ENCODE measurements at regions not wholly inside any gene's neighbourhood (a gene's known extent, or its start where the extent isn't known, plus 50 kb on each side); places are given as distances from the start of the nearest gene placed in this dataset.

GRCh38 chr10:64630534-64630933 lies 1109.3 kb downstream of the REEP3 start:
- no peak for TF ChIP-seq CTCF (IDR thresholded peaks at IDR 0.05; ENCODE audit: low read length)
- no peak for TF ChIP-seq EZH2 (IDR thresholded peaks at IDR 0.05; ENCODE audit: borderline replicate concordance, low read length)

GRCh38 chr10:64635906-64636305 lies 1114.7 kb downstream of the REEP3 start:
- no peak overlapping the region for H3K4me3 ChIP-seq (ENCODE audit: low read depth, low read length, poor library complexity, severe bottlenecking)
- no peaks in the 10 kb centered on the region for H3K9me2 ChIP-seq (ENCODE audit: low read depth, low read length)
- H3K79me2 ChIP-seq (ENCODE audit: insufficient read depth, low read length), result no peaks in the 10 kb centered on the region
- H3K36me3 ChIP-seq (ENCODE audit: insufficient read depth, low read length), result no peaks in the 10 kb centered on the region
- no peak overlapping the region for H2AFZ ChIP-seq (ENCODE audit: low read length)
- no peaks in the 10 kb centered on the region for H4K20me1 ChIP-seq (ENCODE audit: insufficient read depth, low read length)
- H3K4me1 ChIP-seq (ENCODE audit: insufficient read depth, low read length, severe bottlenecking), result no peaks in the 10 kb centered on the region
- H3K27ac ChIP-seq (ENCODE audit: low read depth, low read length, poor library complexity, severe bottlenecking), result no peak overlapping the region
- no peaks in the 10 kb centered on the region for H3K27me3 ChIP-seq (ENCODE audit: insufficient read depth, low read length)
- no peak overlapping the region for H3K9ac ChIP-seq (ENCODE audit: low read length)
- H3K9me3 ChIP-seq (ENCODE audit: low read length), result no peaks in the 10 kb centered on the region
- H3K4me2 ChIP-seq (ENCODE audit: low read length), result no peak overlapping the region
- H3F3A ChIP-seq (ENCODE audit: insufficient read depth, low read length), result no peaks in the 10 kb centered on the region
- TF ChIP-seq CTCF (IDR thresholded peaks at IDR 0.05; ENCODE audit: low read length), result no peak
- no peak for TF ChIP-seq EZH2 (IDR thresholded peaks at IDR 0.05; ENCODE audit: borderline replicate concordance, low read length)

More at GRCh38 chr10:64630534-64630933, 1109.3 kb downstream of the REEP3 start:
- Histone ChIP-seq H3K79me2 (ENCODE audit: insufficient read depth, low read length) (no peaks in the 10 kb centered on the region), H4K20me1 (ENCODE audit: insufficient read depth, low read length) (no peaks in the 10 kb centered on the region), H2AFZ (ENCODE audit: low read length) (no peak overlapping the region), H3K4me3 (ENCODE audit: low read depth, low read length, poor library complexity, severe bottlenecking) (no peak overlapping the region), H3K36me3 (ENCODE audit: insufficient read depth, low read length) (no peaks in the 10 kb centered on the region), H3K4me1 (ENCODE audit: insufficient read depth, low read length, severe bottlenecking) (no peaks in the 10 kb centered on the region), H3F3A (ENCODE audit: insufficient read depth, low read length) (no peaks in the 10 kb centered on the region), H3K27me3 (ENCODE audit: insufficient read depth, low read length) (no peaks in the 10 kb centered on the region), H3K27ac (ENCODE audit: low read depth, low read length, poor library complexity, severe bottlenecking) (no peak overlapping the region), H3K9me3 (ENCODE audit: low read length) (no peaks in the 10 kb centered on the region), H3K9me2 (ENCODE audit: low read depth, low read length) (no peaks in the 10 kb centered on the region), H3K4me2 (ENCODE audit: low read length) (no peak overlapping the region), H3K9ac (ENCODE audit: low read length) (no peak overlapping the region)

- Histone ChIP-seq H3K9me2 (ENCODE audit: low read depth, low read length) (no peaks in the 10 kb centered on the region), H3K36me3 (ENCODE audit: insufficient read depth, low read length) (no peaks in the 10 kb centered on the region), H3K9ac (ENCODE audit: low read length) (no peak overlapping the region), H3K27me3 (ENCODE audit: insufficient read depth, low read length) (no peaks in the 10 kb centered on the region), H3K4me2 (ENCODE audit: low read length) (no peak overlapping the region), H3K79me2 (ENCODE audit: insufficient read depth, low read length) (no peaks in the 10 kb centered on the region), H4K20me1 (ENCODE audit: insufficient read depth, low read length) (no peaks in the 10 kb centered on the region), H3K4me1 (ENCODE audit: insufficient read depth, low read length, severe bottlenecking) (no peaks in the 10 kb centered on the region), H2AFZ (ENCODE audit: low read length) (no peak overlapping the region), H3K27ac (ENCODE audit: low read depth, low read length, poor library complexity, severe bottlenecking) (no peak overlapping the region), H3K4me3 (ENCODE audit: low read depth, low read length, poor library complexity, severe bottlenecking) (no peak overlapping the region), H3F3A (ENCODE audit: insufficient read depth, low read length) (no peaks in the 10 kb centered on the region), H3K9me3 (ENCODE audit: low read length) (no peaks in the 10 kb centered on the region)
- TF ChIP-seq EZH2 (IDR thresholded peaks at IDR 0.05; ENCODE audit: borderline replicate concordance, low read length) (no peak), CTCF (IDR thresholded peaks at IDR 0.05; ENCODE audit: low read length) (no peak)
Measured at GRCh38 chr10:64636461-64636860, 1115.3 kb downstream of the REEP3 start.
